SH-SY5Y (cell line): ENCODE measurements at regions not wholly inside any gene's neighbourhood (a gene's known extent, or its start where the extent isn't known, plus 50 kb on each side); places are given as distances from the start of the nearest gene placed in this dataset.

Experiments used
- GATA2 ChIP-seq: IDR thresholded peaks from 2 replicates; pipeline ENCODE4 v1.6.1; 2011; ENCODE audit warnings: mild to moderate bottlenecking, low read depth, low read length
- GATA3 ChIP-seq: IDR thresholded peaks from 2 replicates; pipeline ENCODE4 v1.6.1; 2011; ENCODE audit warnings: low read depth, mild to moderate bottlenecking, low read length, moderate library complexity

DNA sequence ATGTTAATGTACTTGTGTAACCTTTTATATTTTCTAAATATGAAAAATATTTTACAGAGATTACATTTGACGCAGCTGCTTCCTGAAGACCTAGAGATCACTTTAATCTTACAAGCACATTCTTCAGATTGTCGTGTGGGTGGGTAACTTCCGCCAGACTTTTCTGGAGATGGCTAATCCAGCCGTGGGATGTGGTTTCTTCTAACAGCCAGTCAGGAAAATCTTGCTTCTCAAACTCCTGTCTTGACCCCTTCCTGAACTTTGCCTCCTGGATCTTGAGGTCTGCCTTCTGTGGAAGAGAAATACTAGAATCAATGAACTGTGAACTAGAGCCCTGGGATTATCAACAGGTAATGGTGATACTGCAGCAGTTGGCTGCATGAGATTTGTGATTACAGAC lies 401.6 kb upstream of the TNP1 start:
- no peak for TF ChIP-seq GATA2
- TF ChIP-seq GATA3 = no peak
